Stimulated activated CD4-positive, alpha-beta T cell treated with anti-CD3 and anti-CD28 coated beads, Interleukin-15, amount 100 ng/mL, for 24 hours (primary cell): ENCODE measurements at regions not wholly inside any gene's neighbourhood (a gene's known extent, or its start where the extent isn't known, plus 50 kb on each side); places are given as distances from the start of the nearest gene placed in this dataset.
"Not testable (repeated sequence)": the region's sequence is repeated elsewhere in the genome, so short reads cannot be mapped to it uniquely, and the experiment has no call there.

Experiments used
- DNase-seq: peaks from one replicate; pipeline ENCODE4 v3.0.0-alpha.2; 2020

DNA sequence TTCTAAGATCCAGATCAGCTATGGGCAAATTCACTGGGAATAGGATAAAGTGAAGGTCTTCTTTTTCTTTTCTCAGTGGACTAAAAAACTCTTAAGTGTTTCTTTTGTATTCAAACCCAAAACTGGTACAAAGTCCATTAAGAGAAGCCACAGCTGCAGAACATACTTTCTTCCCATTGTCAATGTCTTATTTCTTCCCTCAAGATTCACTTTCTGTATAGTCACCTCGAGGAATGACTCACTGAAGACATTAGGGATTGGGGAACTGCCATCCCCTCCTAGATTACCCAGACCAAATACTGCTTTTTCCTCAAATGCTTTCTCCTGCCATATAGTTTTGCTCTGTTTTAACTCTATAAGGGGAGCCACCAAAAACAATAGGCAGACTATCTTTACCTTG is 117.4 kb upstream of the SYT13 start:
- DNase-seq, result not testable (repeated sequence)

DNA sequence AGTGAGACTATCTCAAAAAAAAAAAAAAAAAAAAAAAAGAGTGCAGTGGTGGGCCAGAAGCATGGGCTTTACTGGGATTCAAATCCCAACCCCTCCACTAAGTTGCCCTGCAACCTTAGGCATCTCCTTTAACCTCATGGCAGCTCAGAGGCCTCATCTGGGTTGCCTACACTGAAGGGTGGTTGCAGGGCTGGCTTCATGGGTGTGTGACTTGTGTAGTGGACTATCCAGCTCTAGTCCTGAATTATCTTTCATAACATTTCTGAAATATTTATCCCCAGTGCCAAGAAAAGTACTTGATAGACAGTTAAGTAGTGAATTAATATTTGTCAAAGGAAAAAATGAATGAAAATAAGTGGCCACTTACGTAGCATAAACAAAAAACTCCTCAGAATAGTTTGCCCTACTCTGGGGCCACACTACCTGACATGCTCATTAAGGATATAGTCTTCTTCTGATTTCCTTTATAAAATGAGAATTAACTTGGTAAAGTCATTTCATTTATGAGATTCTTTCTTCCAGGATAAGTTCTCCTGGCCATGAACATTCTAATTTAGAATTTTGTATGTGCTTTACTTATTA is 116.0 kb upstream of the SYT13 start:
- DNase-seq, result no peak

DNA sequence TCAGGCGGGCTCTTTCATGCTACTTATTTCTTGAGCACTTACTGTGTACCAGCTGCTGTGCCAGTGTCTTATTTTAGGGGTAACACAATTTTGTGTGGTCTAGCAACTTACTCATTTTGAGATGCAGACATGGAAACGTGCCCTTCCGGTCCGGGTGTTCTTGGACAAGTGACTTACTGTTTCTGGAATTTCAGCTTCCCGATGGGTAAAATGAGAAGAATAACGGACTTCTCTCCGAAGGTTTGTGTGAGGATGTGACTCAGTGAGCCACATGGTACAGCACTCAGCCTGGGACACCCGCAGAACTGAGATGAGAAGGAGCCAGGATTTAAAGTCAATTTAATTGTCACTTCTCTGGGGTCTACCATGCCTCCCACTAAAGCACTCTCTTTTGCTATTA is 114.5 kb upstream of the SYT13 start:
- DNase-seq, result no peak

DNA sequence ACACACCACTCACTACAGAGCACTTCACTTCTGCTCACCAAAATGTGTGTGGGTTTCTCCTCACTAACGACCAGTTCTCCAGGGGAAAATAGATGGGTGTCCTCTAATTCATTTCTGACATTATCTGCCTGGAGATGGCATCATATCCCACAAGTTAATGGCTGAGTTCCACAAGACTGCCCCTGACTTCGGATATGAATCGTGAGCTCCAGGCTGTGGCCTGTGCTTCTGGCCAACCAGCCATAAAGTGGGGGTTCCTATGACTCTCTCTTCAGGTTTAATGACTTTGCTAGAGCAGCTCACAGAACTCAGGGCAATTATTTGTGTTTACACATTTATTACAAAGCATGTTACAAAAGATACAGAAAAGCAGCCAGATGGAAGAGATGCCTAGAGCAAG is 113.0 kb upstream of the SYT13 start:
- DNase-seq, result no peak

DNA sequence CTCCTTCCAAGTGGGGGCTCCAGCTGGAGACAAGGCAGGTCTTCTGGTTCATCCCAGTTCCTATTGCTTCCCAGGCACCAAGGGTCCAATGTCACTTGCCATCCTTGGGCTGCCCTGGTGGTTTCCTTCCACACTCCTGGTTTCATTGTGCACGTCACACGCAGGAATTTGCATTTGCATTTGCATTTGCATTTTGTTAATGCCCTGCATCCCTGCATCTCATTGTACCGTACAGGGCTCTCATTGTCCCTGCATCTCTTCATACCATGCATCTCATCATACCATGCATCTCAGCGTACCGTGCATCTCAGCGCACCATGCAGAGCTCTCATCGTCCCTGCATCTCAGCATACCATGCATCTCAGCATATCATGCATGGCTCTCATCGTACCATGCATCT is 112.2 kb upstream of the SYT13 start:
- no peak for DNase-seq

DNA sequence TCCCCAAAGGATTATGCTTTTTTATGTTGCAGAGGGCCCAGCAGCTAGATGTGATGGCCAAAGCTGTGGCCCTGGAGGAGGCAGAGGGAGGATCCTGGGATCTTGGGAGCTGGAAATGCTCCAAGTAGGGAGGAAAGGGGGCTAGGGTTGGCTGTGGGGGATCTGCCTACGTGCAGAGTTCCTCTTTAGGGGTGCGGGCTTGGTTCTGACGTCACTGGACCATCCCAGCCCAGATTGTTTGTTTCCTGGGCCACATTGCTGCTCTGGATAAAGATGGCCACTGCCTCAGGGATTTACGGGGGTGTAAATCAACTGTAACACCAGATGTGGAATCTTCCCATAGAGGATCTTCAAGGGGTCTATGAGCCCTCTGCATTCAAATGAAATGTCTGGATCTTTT is 110.3 kb upstream of the SYT13 start:
- no peak for DNase-seq

DNA sequence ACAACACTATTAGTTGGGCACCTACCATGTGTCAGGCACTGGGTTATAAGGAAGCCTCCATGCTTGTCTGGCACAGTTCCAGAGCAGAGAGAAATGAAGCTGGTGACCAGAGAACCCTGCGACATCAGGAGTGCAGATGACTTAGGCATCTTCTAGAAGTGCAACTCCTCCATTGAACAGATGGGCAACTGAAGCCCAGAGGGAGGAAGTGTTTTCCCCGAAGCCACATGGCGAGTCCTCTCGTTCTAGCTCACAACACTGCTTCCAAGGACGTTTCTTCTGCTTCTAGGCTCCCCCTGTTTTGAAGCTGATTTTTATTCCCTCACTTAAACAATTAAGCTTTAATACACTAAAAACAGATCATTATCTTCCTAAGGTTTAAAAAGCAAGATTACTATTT is 109.8 kb upstream of the SYT13 start:
- DNase-seq, result no peak

DNA sequence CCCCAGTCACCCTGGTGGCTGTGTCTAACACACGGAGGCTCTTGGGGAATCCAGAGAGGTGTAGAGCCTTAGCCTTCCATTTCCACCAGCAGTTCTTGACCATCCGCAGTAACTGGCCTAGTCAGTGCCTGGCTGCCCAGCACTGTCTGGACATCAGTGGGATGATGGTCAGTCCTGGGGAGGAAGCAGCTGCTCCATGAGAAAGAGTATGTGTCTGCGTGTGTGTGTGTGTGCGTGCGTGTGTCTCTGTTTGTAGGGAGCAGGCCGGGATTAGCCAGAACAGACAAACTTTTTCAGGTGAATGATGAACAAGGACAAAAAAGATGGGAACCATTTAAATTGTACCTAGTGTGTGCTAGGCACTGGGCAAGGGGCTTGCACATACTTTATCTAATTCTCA is 109.3 kb upstream of the SYT13 start:
- no peak for DNase-seq

DNA sequence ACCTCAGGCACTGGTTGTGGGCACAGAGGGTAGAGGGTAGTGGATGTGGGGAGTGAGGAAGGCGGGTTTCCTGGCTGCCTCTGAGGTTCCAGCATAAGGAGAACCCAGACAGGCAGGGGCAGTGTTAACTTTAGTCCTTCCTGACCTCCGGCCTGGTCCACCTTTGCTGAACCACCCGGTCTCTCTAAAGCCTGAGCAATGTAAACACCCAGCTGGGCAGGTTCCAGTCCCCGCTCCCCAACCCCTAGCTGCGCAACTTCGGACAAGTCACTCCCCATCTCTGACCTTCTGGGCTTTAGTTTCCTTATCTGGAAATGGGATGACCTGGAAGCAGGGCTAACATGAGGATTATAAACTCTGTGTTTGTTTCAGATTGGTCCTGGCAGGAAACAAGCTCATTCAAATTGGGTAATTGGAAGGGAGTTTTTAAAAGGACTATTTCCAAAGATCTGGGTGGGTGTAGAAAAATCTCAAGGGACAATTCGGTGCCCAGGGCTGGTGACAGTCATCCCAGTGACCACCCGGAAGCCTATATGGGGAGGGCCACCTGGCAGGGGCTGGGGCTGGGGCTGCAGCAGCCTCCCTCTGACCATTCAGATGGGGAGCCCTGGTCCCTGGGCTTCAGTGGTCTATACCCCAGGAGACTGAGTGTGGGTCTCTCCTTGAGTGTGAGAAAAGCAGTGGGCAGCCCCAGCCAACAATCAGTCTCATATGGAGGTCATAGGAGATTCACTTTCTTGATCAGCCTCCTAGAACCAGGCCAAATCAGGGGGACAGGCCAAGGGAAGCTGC is 108.3 kb upstream of the SYT13 start:
- DNase-seq, result no peak

DNA sequence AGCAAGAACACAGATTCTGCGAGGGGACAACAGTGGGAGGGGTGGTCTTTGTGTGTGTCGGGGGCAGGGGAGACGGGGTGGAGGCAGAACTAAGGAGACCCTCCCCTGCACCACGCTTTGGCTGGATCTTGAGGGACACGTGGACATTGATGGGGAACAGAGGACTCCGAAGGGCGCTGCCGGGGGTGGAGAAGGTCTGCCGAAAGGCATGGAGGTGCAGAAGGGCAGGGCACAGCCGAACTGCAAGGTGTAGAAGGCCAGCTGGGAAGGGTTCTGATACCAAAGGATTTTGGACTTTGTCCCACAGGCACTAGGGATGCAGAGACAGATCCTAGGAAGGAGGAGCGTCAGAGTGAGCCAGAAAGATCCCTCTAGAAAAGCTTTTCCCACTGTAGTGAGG is 107.7 kb upstream of the SYT13 start:
- no peak for DNase-seq

DNA sequence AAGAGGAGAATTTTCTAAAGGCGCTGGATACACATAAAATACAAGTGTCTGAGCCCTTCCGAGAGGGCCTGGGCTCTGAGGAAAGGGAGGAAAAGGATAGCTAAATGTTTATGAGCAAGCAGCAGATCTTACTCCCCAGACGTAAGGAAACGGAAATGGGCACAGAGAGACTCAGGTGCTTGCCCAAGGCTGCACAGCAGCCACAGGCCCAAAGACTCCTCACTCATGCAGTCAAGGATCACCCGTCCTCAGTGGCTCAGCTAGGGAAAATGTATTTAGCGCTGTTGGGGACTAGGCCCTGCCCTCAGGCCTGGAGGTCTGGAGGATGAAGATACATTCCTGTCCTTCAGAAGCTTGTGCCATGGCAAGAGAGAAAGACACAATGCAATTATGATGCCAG is 107.2 kb upstream of the SYT13 start:
- no peak for DNase-seq

DNA sequence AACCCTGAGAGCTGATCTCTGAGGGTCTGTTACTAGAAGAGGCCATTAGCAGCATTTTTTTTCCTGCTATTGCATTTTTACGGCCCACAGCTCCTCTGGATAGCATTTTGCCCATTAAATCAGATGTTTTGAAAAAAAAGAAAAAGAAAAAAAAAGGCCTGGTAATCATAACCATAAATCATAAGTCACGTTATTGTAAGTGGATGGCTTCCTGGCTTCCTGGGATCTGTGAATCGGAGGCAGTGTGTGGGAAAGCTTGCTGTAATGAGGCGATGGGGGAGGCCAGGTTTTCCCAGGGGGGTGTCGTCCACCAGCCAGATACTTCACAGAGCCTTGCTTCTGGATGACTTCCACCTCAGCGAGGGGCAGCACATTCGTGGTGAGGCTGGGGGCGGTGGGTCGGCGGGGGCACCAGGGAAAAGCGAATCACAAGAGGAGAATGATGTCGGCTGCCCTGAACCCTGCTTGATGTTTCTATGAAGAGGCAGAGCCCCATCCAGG is 106.5 kb upstream of the SYT13 start:
- no peak for DNase-seq

DNA sequence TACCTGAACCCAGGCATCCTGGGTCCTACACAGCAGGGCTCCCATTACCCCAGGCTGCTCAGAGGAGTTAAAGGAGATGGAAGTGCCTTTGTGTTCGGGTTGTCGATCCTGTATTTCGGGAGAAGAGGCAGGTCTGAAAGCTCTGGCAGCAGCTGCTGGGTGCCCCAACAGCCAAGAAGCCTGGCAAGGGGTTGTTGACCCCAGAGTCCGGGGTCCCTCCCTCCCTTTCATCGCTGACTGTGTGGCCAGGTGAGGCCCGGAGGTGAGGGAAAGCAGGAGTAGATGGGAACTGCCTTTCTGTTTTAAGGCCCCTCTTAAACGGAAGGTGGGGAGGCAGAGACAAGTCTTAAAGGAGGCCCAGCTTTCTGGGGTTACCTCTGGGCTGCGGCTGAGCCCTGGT is 106.0 kb upstream of the SYT13 start:
- DNase-seq, result no peak

DNA sequence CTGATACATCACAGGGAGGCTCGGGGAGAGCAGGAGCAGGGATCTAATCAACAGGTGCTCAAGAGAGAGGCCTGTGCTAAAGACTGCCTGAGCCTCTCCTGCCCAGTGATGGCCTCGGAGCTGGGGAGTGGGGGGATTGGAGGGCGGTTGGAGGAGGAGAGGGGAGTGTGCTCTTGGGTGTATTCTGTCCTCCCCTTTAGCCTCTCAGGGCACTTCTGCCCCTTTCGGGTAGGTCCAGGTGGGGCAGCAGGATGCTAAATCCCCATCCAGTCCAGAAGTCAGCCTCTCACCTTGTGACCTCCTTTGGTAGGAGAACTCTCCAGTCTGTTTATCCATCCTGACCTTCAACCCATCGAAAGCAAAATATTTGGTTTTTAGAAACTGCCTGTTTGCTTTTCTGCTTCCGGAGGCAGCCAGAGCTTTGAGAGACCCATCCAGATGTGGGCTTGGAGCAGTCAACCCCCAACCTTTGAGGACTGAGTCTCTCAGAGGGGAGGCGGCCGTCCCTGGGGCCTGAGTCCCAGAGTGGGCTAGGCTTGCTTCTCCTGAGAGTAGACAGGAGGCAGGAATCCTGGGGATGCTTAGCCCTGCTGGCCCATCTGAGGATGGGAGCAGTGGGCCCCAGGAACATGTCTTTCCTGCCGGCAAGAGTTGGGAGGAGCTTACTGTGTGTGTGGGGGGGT is 105.2 kb upstream of the SYT13 start:
- DNase-seq, result no peak

DNA sequence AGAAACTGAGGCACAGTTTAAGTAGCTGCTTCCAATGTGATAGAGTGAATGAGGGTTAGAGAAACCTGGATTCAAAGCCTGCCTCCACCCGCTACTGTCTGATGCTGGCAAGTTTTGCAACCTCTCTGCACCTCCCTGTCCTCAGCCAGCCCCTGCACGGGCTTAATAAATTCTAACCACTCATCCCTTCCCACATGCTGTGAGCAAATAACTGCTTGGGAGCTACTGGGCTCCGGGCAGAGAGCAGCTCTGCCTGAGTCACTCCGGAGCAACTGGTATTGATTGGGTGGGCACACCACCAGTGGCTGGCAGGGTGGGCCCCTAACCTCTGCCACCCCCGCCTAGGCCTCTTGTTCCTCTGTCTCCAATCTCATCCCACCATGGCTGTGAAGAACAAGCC is 104.3 kb upstream of the SYT13 start:
- DNase-seq, result no peak

DNA sequence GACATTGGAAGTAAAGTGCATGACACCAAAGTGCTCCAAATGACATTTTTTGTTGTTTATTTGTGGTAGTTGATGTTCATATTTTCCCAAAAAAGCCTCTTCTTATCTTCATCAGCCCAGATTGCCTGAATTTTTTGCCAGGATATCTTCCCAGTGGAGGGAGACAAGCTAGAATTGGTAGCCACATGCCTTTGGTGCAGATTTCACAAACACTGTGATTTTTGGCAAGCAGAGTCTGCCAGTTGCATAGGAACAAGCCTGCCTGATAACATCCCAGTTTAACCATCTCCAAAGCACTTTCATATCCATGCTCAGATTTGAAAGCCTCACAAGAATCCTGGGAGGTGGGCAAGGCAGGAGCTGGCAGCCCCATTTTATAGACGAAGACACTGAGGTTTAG is 102.3 kb upstream of the SYT13 start:
- DNase-seq, result no peak

DNA sequence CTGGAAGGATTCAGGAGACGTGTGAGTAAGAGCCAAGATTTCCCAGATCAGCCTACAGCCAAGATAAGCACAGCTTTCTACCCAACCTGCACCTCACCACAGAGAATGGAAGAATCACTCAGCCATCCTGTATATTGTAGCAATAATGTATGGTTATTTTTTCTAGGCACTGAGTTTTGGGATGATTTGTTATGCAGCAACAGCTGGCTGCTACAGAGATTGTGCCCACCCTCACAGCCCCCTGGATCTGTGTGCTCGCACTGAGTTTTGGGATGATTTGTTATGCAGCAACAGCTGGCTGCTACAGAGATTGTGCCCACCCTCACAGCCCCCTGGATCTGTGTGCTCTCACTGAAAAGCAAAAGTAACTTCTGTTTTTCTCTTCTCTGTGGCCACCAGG is 101.7 kb upstream of the SYT13 start:
- DNase-seq, result not testable (repeated sequence)

DNA sequence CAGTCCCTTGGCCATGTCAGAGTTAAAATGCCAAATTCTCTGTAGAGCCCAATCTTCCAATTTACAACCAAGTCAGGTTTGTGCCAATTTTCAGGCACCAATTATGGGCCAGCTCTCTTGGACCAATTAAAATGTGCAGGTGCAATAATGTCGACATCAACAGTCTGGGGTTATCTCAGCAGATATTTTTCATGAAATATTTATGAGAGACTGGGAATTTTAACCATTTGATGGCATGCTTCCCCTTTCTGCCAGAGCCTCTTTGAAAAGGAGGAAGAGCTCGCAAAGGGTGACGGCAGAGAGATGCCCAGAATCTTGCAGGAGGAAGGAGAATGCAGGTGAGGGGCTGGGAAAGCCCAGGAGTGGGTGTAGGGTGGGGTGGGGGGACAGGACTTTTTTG is 100.8 kb upstream of the SYT13 start:
- no peak for DNase-seq

DNA sequence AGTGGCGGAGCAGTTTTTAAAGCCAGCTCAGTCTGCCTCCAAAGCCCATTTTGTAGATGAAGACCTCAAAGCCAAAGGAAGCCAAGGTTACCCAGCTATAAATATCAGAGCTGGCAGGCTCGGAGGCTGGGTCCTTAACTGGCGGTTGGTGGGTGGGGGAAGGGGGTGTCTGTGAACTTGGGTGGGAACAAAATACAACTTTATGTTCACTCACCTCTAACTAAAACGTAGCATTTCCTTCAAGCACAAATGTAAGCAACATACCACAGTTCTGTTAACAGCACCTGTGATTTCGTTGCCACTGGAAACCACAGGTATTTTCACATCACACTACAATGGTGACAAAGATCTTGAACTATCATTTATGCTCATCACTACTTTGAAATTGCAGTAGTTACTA is 99.7 kb upstream of the SYT13 start:
- no peak for DNase-seq

DNA sequence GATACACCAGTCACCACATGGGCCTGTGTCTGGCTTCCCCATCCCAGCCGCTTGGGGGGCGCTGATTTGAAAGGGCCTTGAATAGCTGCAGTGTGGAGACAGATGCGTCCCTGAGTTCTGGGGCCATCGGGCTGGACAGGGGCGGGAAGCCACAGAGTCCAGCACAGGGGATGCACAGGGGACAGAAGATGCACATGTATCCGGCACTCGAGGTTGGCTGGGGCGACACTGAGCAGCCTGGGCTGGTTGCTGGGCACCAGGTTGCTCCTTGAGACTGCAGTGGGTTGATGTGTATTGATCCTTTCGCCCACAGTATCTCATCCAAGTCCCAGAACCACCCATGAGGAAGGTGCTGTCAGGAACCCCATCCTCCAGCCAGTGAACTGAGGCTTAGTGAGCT is 99.3 kb upstream of the SYT13 start:
- DNase-seq, result no peak

DNA sequence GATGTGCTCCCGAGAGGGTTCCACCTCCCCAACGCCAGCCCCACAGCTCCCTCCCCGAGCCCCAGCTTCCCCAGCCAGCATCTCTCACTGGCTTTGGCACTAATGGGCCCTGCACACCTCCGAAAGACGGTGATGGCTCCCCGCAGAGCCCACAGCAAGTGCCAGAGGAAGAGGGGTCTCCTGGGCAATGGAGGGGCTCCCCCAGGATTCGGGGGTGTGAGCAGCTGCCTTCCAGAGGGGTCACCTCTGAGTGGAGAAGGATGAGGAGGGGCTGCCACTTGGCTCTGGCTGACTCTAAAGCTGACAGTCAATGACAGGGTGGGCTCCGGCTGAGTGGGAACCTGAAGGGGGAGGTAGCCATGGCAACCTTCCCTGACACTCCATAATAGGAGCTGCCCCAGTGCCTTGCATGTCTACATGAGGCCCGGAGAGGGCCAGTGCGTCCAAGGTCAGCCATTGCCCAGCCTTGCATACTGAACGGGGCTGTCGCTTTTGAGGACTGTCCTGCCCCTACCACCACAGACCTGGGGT is 98.6 kb upstream of the SYT13 start:
- DNase-seq, result no peak

DNA sequence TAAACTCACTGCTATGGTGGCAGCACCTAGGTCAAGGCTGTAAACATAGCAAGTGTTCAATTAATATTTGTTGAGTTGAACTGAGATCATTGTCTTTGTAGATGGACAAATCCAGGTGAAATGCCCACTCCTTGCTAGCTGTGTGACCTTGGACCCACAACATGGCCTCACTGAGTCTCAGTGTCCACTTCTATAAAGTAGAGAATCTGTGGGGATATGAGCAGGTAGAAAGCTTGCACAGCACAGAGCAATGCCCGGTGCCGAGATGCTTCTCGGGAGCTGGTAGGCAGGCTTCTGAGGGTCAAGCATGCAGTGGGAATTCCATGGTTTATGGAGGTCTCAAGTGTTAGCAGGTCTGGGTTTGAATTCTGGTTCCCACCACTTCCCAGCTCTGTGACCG is 97.9 kb upstream of the SYT13 start:
- no peak for DNase-seq

DNA sequence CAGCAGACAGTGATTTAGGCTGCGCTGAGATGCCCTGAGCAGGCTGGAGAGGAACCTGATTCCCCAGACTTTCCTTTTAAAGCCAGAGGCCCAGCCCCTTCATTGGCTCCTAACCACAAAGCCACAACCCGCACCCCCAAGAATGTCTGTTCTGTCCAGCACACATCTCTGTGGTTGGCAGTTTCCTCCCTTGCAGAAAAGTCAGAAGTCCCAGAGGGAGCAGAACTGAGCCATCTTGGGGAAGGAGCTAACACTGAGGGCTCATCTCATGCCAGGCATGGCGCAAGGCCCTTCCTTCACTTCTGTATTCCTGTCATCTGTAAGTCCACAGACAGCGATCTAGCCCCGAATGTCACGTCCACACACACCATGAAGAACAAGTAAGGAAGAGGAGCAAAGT is 97.1 kb upstream of the SYT13 start:
- DNase-seq, result peak; percentile 12
